HFF-Myc (cell line): ENCODE measurements at regions not wholly inside any gene's neighbourhood (a gene's known extent, or its start where the extent isn't known, plus 50 kb on each side); places are given as distances from the start of the nearest gene placed in this dataset.

Experiments used
- DNase-seq: peaks from one replicate; pipeline ENCODE4 v3.0.0-alpha.2; 2011; ENCODE audit warnings: low read depth; ENCODE audit errors: extremely low read depth
- H3K4me3 ChIP-seq: replicated peaks from 2 replicates; pipeline ENCODE4 v1.5.1; 2011; ENCODE audit warnings: low read depth, mild to moderate bottlenecking, control low read depth, low read length
- TF ChIP-seq, protein P1 (sequence below): IDR thresholded peaks from 2 replicates; pipeline ENCODE4 v1.5.1; 2012; ENCODE audit warnings: mild to moderate bottlenecking, low read depth, low read length, control low read depth; ENCODE audit errors: missing control alignments

DNA sequence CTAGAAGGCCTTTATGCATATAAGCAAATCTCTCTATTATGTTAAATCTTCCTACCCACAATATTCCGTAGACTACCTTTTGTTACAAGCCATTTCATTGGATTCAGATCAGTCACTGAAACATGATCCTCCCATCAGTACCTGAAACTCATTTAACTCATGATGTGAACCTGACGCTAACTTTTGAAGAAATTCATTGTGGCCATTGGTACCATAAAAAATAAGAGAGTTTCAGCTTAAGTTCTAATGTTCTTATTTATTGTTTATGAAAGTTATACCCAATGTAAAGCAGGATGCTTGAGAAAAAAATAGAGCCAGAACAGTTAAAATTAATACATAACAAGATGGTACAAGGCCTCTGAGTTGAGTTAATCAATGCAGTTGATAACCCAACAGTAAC, 439.6 kb downstream of the KCNJ2 start:
- TF ChIP-seq, protein P1, sequence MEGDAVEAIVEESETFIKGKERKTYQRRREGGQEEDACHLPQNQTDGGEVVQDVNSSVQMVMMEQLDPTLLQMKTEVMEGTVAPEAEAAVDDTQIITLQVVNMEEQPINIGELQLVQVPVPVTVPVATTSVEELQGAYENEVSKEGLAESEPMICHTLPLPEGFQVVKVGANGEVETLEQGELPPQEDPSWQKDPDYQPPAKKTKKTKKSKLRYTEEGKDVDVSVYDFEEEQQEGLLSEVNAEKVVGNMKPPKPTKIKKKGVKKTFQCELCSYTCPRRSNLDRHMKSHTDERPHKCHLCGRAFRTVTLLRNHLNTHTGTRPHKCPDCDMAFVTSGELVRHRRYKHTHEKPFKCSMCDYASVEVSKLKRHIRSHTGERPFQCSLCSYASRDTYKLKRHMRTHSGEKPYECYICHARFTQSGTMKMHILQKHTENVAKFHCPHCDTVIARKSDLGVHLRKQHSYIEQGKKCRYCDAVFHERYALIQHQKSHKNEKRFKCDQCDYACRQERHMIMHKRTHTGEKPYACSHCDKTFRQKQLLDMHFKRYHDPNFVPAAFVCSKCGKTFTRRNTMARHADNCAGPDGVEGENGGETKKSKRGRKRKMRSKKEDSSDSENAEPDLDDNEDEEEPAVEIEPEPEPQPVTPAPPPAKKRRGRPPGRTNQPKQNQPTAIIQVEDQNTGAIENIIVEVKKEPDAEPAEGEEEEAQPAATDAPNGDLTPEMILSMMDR, result no peak
- no peak overlapping the region for H3K4me3 ChIP-seq
- DNase-seq, result no peak

DNA sequence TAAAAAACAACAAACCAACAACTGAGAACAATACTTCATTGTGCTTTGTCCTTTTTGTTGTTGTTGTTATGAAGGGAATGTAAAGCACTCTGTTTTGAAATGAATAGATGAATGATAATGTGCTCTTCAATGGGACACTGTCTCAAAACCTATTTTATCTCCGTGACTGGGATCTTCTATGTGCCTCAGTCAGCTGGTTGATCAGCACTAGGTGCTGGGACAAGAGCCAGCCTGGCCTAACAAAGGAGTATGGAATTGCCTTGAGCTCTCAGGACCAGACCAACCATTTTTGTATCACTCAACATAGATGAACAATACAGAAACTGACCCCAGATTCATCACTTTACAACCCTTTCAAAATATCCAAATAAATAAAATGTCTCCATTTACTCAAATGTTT, 440.2 kb downstream of the KCNJ2 start:
- no peak for DNase-seq
- no peak overlapping the region for H3K4me3 ChIP-seq
- TF ChIP-seq, protein P1, result no peak

- TF ChIP-seq, protein P1, result no peak
- no peak for DNase-seq
- H3K4me3 ChIP-seq, result no peak overlapping the region
Measured at GRCh38 chr17:70610161-70610560, 440.8 kb downstream of the KCNJ2 start.

- no peak overlapping the region for H3K4me3 ChIP-seq
- TF ChIP-seq, protein P1, result no peak
- no peak for DNase-seq
Measured at GRCh38 chr17:70613681-70614080, 444.3 kb downstream of the KCNJ2 start.

GRCh38 chr17:70615831-70616230, 446.5 kb downstream of the KCNJ2 start:
- TF ChIP-seq, protein P1, result no peak
- DNase-seq, result no peak
- no peak overlapping the region for H3K4me3 ChIP-seq

DNA sequence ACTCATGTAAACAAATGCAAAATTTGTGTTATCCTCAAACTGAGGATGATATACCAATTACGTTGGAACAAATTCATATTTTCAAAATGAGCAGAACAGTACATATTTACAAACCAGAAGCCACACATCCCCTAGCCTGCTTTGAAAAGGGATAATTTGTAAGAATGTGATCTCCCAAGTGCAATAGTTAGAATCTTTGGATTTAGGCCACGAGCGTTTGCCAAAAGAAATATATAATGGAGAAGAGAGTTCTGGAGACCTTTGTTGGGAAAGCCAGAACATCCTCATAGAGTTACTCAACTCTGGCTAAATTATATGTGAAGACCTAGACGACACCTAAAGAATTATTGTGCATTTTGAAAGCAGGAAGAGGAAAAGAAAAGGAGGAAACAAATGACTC, 449.3 kb downstream of the KCNJ2 start:
- H3K4me3 ChIP-seq, result no peak overlapping the region
- TF ChIP-seq, protein P1, result no peak
- no peak for DNase-seq

DNA sequence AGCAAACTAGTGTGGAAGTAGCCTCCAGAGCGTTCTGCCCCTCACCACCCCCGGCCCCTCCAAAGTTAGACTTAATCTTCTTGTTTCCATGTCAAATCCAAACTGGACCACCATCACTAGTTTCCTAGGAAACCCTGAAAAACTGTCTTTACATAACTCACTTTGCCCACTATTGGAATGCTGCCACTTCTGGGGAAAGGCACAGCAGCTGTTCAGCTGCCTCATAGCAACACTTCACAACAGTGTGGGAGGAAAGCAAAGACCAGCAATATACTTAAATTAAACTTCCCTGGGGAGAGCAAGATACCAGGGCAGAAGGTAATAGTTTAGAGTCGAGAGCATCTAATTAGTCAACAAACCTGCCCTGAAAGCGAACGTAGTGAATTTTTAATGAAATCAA, 452.2 kb downstream of the KCNJ2 start:
- H3K4me3 ChIP-seq, result no peak overlapping the region
- DNase-seq, result no peak
- TF ChIP-seq, protein P1, result no peak
